ENCODE measurements at regions not wholly inside any gene's neighbourhood (a gene's known extent, or its start where the extent isn't known, plus 50 kb on each side); places are given as distances from the start of the nearest gene placed in this dataset.

GRCh38 chr16:86091976-86092375 is 193.0 kb downstream of the IRF8 start:
- no peaks in the 10 kb centered on the region for H3K27me3 ChIP-seq
- H3K36me3 ChIP-seq, result no peaks in the 10 kb centered on the region
- peak; percentile 15 for DNase-seq
- intact Hi-C loops (cut with DNase I), result no loop called here
- no peak for TF ChIP-seq POLR2A (IDR thresholded peaks at IDR 0.05)
- TF ChIP-seq EP300 (IDR thresholded peaks at IDR 0.05), result no peak
- no peak for TF ChIP-seq POLR2AphosphoS5 (IDR thresholded peaks at IDR 0.05)
- no peak for TF ChIP-seq CTCF (IDR thresholded peaks at IDR 0.05)
- H3K4me3 ChIP-seq, result no peak overlapping the region
- H3K4me1 ChIP-seq, result peaks cover 0 to 10% (median 5%) of the 10 kb centered on the region in 4 donors
- WGBS, 2 donors, result 87 to 92% methylated on average over 7 of the region's 7 CpGs
- no peaks in the 10 kb centered on the region for H3K9me3 ChIP-seq
- no peak overlapping the region for H3K27ac ChIP-seq

GRCh38 chr16:86092586-86093480 is 193.9 kb downstream of the IRF8 start:
- intact Hi-C loops (cut with DNase I), result no loop called here
- Histone ChIP-seq H3K27ac (no peak overlapping the region), H3K27me3 (no peaks in the 10 kb centered on the region), H3K4me1 (peaks cover 0 to 10% (median 5%) of the 10 kb centered on the region in 4 donors), H3K36me3 (no peaks in the 10 kb centered on the region), H3K4me3 (no peak overlapping the region), H3K9me3 (no peaks in the 10 kb centered on the region)
- WGBS, 2 donors, result 89 to 92% methylated on average over 27 of the region's 27 CpGs
- TF ChIP-seq EP300 (IDR thresholded peaks at IDR 0.05), result no peak
- TF ChIP-seq CTCF (IDR thresholded peaks at IDR 0.05), result no peak
- no peak for TF ChIP-seq POLR2A (IDR thresholded peaks at IDR 0.05)
- no peak for TF ChIP-seq POLR2AphosphoS5 (IDR thresholded peaks at IDR 0.05)
- peak; percentile 48 for DNase-seq

GRCh38 chr16:86093801-86094750 is 195.1 kb downstream of the IRF8 start:
- intact Hi-C loops (cut with DNase I), result no loop called here
- no peak for TF ChIP-seq POLR2A (IDR thresholded peaks at IDR 0.05)
- no peak for TF ChIP-seq POLR2AphosphoS5 (IDR thresholded peaks at IDR 0.05)
- no peak for TF ChIP-seq EP300 (IDR thresholded peaks at IDR 0.05)
- TF ChIP-seq CTCF (IDR thresholded peaks at IDR 0.05), result no peak
- 81% methylated on average over 14 of the region's 14 CpGs for WGBS, 2 donors
- H3K9me3 ChIP-seq, result no peaks in the 10 kb centered on the region
- H3K36me3 ChIP-seq, result no peaks in the 10 kb centered on the region
- peaks cover 0 to 10% (median 5%) of the 10 kb centered on the region in 4 donors for H3K4me1 ChIP-seq
- H3K27me3 ChIP-seq, result no peaks in the 10 kb centered on the region
- no peak overlapping the region for H3K4me3 ChIP-seq
- DNase-seq, result peak; percentile 52
- no peak overlapping the region for H3K27ac ChIP-seq

GRCh38 chr16:86095131-86095752 is 196.3 kb downstream of the IRF8 start:
- peaks cover 0 to 10% (median 5%) of the 10 kb centered on the region in 4 donors for H3K4me1 ChIP-seq
- 88 to 91% methylated on average over 15 of the region's 15 CpGs for WGBS, 2 donors
- H3K9me3 ChIP-seq, result no peaks in the 10 kb centered on the region
- no peak overlapping the region for H3K27ac ChIP-seq
- H3K36me3 ChIP-seq, result no peaks in the 10 kb centered on the region
- no peak for TF ChIP-seq CTCF (IDR thresholded peaks at IDR 0.05)
- no peak for TF ChIP-seq EP300 (IDR thresholded peaks at IDR 0.05)
- TF ChIP-seq POLR2A (IDR thresholded peaks at IDR 0.05), result no peak
- TF ChIP-seq POLR2AphosphoS5 (IDR thresholded peaks at IDR 0.05), result no peak
- no peaks in the 10 kb centered on the region for H3K27me3 ChIP-seq
- peak; percentile 32 for DNase-seq
- intact Hi-C loops (cut with DNase I), result no loop called here
- H3K4me3 ChIP-seq, result no peak overlapping the region

Data from sigmoid colon (tissue), 6 donors.